ENCODE measurements at regions not wholly inside any gene's neighbourhood (a gene's known extent, or its start where the extent isn't known, plus 50 kb on each side); places are given as distances from the start of the nearest gene placed in this dataset.

GRCh38 chr7:25358926-25359325, 130.6 kb upstream of the NPVF start:
- DNase-seq (ENCODE audit: extremely low read depth, low read depth, low spot score) = no peak

- DNase-seq (ENCODE audit: extremely low read depth, low read depth, low spot score) = no peak
These were observed 131.3 kb upstream of the NPVF start for GRCh38 chr7:25359471-25360059.

DNA sequence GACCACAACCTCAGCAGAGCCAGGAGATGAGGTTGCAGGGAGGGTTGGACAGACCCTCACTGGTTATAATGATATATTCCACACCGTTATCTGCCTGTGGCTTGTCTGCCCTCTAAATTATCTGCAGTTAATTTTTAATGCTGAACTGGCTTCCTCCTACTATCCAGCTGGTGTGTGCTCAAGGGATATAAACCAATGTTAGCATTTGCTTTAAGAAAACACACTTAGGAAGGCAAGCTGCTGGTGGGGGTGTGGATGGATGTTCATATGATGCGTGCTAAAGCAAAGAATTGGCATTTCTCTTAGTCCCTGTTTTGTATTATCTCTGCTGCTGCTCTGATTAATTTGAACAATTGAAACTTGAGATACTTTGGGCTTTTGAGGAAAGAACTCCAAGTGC, 132.2 kb upstream of the NPVF start:
- DNase-seq (ENCODE audit: extremely low read depth, low read depth, low spot score) = no peak

GRCh38 chr7:25361387-25361786, 133.1 kb upstream of the NPVF start:
- no peak for DNase-seq (ENCODE audit: extremely low read depth, low read depth, low spot score)

GRCh38 chr7:25361863-25362262, 133.6 kb upstream of the NPVF start:
- DNase-seq (ENCODE audit: extremely low read depth, low read depth, low spot score) = no peak

DNA sequence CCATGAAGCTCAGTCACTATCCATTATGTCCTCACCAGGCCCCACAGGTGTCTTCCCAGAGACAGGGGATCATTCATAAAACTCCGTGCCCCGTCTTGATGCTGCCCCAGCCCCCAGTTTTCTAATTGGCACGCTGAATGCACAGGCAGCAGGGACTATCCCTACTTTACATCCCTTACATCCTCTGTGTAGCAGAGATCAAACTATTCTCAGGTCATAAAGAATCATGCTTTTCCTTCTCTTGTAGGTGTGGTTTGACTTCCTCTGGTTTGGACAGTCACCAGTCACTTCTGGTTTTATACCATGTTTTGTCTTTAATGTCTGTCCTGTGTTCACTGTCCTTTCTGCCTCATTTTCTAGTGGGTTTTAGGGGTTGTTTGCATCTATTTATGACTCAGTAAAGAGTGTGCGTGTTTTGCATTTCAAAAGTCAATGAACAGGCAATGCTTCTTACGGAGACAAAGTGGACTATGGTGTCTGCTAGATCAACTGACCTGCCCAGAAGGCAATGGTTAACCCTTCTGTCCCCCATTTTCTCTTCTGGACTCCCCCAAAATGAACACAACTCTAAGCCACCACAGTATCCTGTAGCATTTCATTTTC, 140.4 kb upstream of the NPVF start:
- no peak for DNase-seq (ENCODE audit: extremely low read depth, low read depth, low spot score)

GRCh38 chr7:25369786-25370185, 141.5 kb upstream of the NPVF start:
- no peak for DNase-seq (ENCODE audit: extremely low read depth, low read depth, low spot score)

GRCh38 chr7:25371972-25372371, 143.7 kb upstream of the NPVF start:
- no peak for DNase-seq (ENCODE audit: extremely low read depth, low read depth, low spot score)

- DNase-seq (ENCODE audit: extremely low read depth, low read depth, low spot score) = no peak
These were observed 147.7 kb upstream of the NPVF start for GRCh38 chr7:25375805-25376600.

DNA sequence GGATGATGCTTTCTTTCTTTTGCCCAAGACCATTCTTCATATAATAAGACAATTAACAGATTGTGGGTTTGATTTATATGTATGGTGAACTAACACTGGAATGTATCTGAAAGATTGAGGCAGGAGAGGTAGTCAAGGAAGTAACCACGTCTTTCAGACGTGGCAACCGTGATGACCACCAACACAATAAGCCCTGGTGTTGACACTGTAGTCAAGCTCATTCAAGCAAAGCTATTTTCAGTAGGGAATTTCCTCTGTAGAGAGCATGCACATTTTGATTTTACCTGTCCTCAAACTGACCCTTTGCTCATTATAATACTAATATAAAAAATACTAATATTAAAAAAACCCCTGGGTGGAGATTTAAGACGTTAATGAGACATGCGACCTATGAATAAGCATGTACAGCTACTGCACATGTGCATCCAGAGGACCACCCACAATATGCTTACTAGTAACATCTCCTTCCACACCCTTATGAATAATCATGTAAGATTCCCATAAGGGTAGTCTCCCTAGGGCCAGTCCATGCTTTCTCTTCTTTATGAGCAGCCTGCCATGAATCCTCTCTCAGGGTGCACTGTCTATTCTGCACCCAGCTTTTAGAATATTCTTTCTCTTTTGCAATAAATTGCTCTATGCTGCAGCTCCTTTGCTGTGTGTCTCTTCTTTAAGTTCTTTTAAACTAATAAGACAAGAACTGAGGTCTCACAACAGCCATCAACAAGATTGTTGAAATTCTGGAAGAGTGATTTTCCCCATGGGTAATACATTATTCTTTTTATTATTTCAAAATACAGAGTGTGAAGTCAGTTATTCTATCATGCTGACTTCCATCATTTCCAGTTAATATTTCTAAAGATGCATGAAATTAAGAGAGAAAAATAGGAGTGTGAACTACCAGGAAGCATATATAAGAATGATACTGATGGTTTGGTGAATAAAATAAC, 151.3 kb upstream of the NPVF start:
- no peak for DNase-seq (ENCODE audit: extremely low read depth, low read depth, low spot score)

- no peak for DNase-seq (ENCODE audit: extremely low read depth, low read depth, low spot score)
These were observed 153.7 kb upstream of the NPVF start for GRCh38 chr7:25381818-25382589.

GRCh38 chr7:25382869-25383268, 154.6 kb upstream of the NPVF start:
- DNase-seq (ENCODE audit: extremely low read depth, low read depth, low spot score) = no peak

- no peak for DNase-seq (ENCODE audit: extremely low read depth, low read depth, low spot score)
These were observed 155.1 kb upstream of the NPVF start for GRCh38 chr7:25383402-25383801.

DNA sequence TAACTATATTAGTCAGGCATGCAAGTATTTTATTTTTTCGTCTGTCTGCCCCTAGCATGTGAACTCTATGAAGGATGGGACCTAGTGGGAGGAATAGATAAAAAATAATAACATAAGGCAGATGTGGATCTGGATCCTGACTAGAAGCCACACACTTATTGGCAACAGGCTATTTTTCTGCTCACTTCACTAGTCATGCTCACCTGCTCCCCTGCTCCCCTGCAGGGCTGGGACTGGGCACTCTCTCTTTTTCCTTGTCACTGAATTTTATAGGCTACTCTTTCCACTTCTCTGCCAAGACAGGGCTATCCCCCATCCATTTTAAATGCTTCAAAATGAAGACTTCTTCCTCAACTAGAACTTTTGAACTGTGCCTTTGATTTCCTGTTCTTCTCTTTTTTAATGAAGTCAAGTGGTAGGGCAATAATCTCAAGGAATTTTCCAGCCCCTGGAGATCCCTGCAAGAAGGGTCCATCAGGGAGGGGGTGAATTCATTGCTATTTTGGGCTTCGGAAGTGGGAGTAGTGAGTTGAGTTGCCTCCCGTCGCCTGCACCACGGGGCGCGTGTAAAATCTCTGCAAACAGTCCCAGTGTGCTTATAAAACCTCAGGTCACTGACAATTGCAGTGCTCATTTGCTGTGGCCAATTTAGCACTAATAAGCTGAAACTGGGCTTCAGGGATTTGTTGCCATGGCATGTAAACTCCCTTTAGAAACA, 156.7 kb upstream of the NPVF start:
- DNase-seq (ENCODE audit: extremely low read depth, low read depth, low spot score) = no peak

- DNase-seq (ENCODE audit: extremely low read depth, low read depth, low spot score) = no peak
These were observed 157.3 kb upstream of the NPVF start for GRCh38 chr7:25385506-25386136.

GRCh38 chr7:25386311-25386744, 158.0 kb upstream of the NPVF start:
- DNase-seq (ENCODE audit: extremely low read depth, low read depth, low spot score) = no peak

- DNase-seq (ENCODE audit: extremely low read depth, low read depth, low spot score) = no peak
These were observed 160.4 kb upstream of the NPVF start for GRCh38 chr7:25388681-25389080.

GRCh38 chr7:25389489-25390106, 161.3 kb upstream of the NPVF start:
- DNase-seq (ENCODE audit: extremely low read depth, low read depth, low spot score) = peak; percentile 34
